ENCODE measurements at regions not wholly inside any gene's neighbourhood (a gene's known extent, or its start where the extent isn't known, plus 50 kb on each side); places are given as distances from the start of the nearest gene placed in this dataset.

DNA sequence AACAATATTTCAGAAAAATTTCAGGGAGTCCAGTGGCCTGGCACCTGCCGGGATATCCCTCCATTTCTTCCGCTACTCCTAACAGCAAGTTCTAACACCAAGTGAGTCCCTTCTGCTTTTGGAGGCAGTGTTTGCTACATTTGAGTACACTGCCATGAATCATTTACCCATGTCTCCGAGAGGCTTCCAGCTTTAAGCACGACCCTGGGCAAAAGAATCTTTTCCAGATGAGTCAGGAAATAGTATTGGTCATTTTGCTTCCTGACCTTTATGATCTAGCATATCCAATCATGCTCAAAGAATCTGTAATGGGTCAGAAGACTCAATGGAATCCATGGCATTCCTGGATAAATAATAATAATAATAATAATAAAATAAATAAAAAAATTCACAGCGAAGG is 60.7 kb upstream of the FMN2 start:
- peaks cover 44% of the 10 kb centered on the region for H3K4me1 ChIP-seq (ENCODE audit: insufficient read depth, low read length)
- no peaks in the 10 kb centered on the region for H4K20me1 ChIP-seq (ENCODE audit: low read length)
- H2AFZ ChIP-seq (ENCODE audit: low read length): no peak overlapping the region
- no peak overlapping the region for H3K4me2 ChIP-seq (ENCODE audit: low read length)
- H3K9me3 ChIP-seq (ENCODE audit: low read length): no peaks in the 10 kb centered on the region
- peak overlapping the region; percentile 64 for H3K27ac ChIP-seq (ENCODE audit: low read length)
- no peaks in the 10 kb centered on the region for H3K9me2 ChIP-seq (replicated peaks; ENCODE audit: low read length)
- TF ChIP-seq EZH2 (IDR thresholded peaks at IDR 0.05; ENCODE audit: low read length, unreplicated experiment): no peak
- peak; percentile 16; the same call in 1 of the 2 replicates for TF ChIP-seq CTCF (conservative IDR thresholded peaks at IDR 0.05; ENCODE audit: low read depth, low read length)
- TF ChIP-seq EZH2phosphoT487 (IDR thresholded peaks at IDR 0.05; ENCODE audit: borderline replicate concordance, low read length): no peak
- intact Hi-C loops (cut with micrococcal nuclease): loop anchor here (1.0 to 2.0 kb wide), 2 partner anchors 60 to 118 kb away; partner anchors contain the start of gene FMN2
- no peaks in the 10 kb centered on the region for H3K36me3 ChIP-seq (ENCODE audit: low read depth, low read length)
- H3K9ac ChIP-seq (ENCODE audit: low read length): no peak overlapping the region
- H3F3A ChIP-seq (ENCODE audit: low read length, unreplicated experiment): no peaks in the 10 kb centered on the region
- BruUV-seq (replicated peaks): no TSS peak
- DNase-seq: peak; percentile 98
- no peaks in the 10 kb centered on the region for H3K27me3 ChIP-seq (ENCODE audit: low read length)
- ATAC-seq: peak; percentile 90
- POLR2A ChIA-PET (ENCODE audit: unreplicated experiment): interaction anchor here (0.6 to 0.7 kb wide), 2 partner anchors 56 to 712 kb away, joined by 3 to 4 read pairs; no protein-coding TSS in a partner anchor
- H3K4me3 ChIP-seq (ENCODE audit: low read length): no peak overlapping the region
- H3K79me2 ChIP-seq (ENCODE audit: low read length): no peaks in the 10 kb centered on the region
- CTCF ChIA-PET: interaction anchor here (0.6 kb wide), 1 partner anchor 58 kb away, joined by 3 read pairs; no protein-coding TSS in a partner anchor

DNA sequence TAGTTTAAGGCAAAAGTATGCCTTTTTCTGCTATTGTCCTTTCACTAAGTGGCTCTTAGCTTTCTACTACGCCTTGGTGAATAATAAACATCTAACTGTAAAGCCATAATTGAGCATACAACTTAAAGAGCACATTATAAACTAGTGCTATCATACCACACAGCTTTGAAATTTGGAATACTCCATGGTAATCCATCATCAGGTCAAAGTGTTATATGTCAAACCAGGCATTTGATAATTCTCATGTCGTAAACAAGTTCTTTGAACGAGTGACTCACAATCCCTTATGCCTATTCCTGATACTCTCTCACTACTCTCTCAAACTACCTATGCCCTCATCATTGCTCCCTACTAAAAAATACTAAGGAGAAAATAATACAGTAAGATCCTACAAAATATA is 60.3 kb upstream of the FMN2 start:
- Histone ChIP-seq H3K4me2 (ENCODE audit: low read length) (peak overlapping the region; percentile 47), H3K4me3 (ENCODE audit: low read length) (no peak overlapping the region), H3K79me2 (ENCODE audit: low read length) (no peaks in the 10 kb centered on the region), H3K27me3 (ENCODE audit: low read length) (no peaks in the 10 kb centered on the region), H3F3A (ENCODE audit: low read length, unreplicated experiment) (no peaks in the 10 kb centered on the region), H3K27ac (ENCODE audit: low read length) (peak overlapping the region; percentile 64), H3K4me1 (ENCODE audit: insufficient read depth, low read length) (peaks cover 44% of the 10 kb centered on the region), H2AFZ (ENCODE audit: low read length) (no peak overlapping the region), H3K36me3 (ENCODE audit: low read depth, low read length) (no peaks in the 10 kb centered on the region), H3K9ac (ENCODE audit: low read length) (no peak overlapping the region), H3K9me3 (ENCODE audit: low read length) (no peaks in the 10 kb centered on the region), H4K20me1 (ENCODE audit: low read length) (no peaks in the 10 kb centered on the region), H3K9me2 (replicated peaks; ENCODE audit: low read length) (no peaks in the 10 kb centered on the region)
- CTCF ChIA-PET: no interaction called here
- TF ChIP-seq EZH2 (IDR thresholded peaks at IDR 0.05; ENCODE audit: low read length, unreplicated experiment) (no peak), CTCF (conservative IDR thresholded peaks at IDR 0.05; ENCODE audit: low read depth, low read length) (no peak), EZH2phosphoT487 (IDR thresholded peaks at IDR 0.05; ENCODE audit: borderline replicate concordance, low read length) (no peak)
- DNase-seq: peak; percentile 75
- intact Hi-C loops (cut with micrococcal nuclease): loop anchor here (1.0 to 2.0 kb wide), 2 partner anchors 59 to 118 kb away; partner anchors contain the start of gene FMN2
- peak; percentile 34 for ATAC-seq
- no TSS peak for BruUV-seq (replicated peaks)
- POLR2A ChIA-PET (ENCODE audit: unreplicated experiment): interaction anchor here (0.7 kb wide), 1 partner anchor 712 kb away, joined by 3 read pairs; no protein-coding TSS in a partner anchor

GRCh38 chr1:240033406-240033805 is 58.3 kb upstream of the FMN2 start:
- no TSS peak for BruUV-seq (replicated peaks)
- H3K4me2 ChIP-seq (ENCODE audit: low read length): no peak overlapping the region
- H3F3A ChIP-seq (ENCODE audit: low read length, unreplicated experiment): no peaks in the 10 kb centered on the region
- DNase-seq: no peak
- H3K27me3 ChIP-seq (ENCODE audit: low read length): no peaks in the 10 kb centered on the region
- no peak for TF ChIP-seq CTCF (conservative IDR thresholded peaks at IDR 0.05; ENCODE audit: low read depth, low read length)
- TF ChIP-seq EZH2 (IDR thresholded peaks at IDR 0.05; ENCODE audit: low read length, unreplicated experiment): no peak
- TF ChIP-seq EZH2phosphoT487 (IDR thresholded peaks at IDR 0.05; ENCODE audit: borderline replicate concordance, low read length): no peak
- no peak overlapping the region for H3K9ac ChIP-seq (ENCODE audit: low read length)
- no peak overlapping the region for H2AFZ ChIP-seq (ENCODE audit: low read length)
- intact Hi-C loops (cut with micrococcal nuclease): no loop called here
- ChIA-PET POLR2A (ENCODE audit: unreplicated experiment) (interaction anchor here (0.7 kb wide), 1 partner anchor 10 kb away, joined by 4 read pairs; no protein-coding TSS in a partner anchor), CTCF (interaction anchor here (0.6 kb wide), 1 partner anchor 28 kb away, joined by 4 read pairs; no protein-coding TSS in a partner anchor)
- no peaks in the 10 kb centered on the region for H3K9me3 ChIP-seq (ENCODE audit: low read length)
- no peaks in the 10 kb centered on the region for H3K9me2 ChIP-seq (replicated peaks; ENCODE audit: low read length)
- ATAC-seq: no peak
- no peak overlapping the region for H3K27ac ChIP-seq (ENCODE audit: low read length)
- H4K20me1 ChIP-seq (ENCODE audit: low read length): no peaks in the 10 kb centered on the region
- H3K79me2 ChIP-seq (ENCODE audit: low read length): no peaks in the 10 kb centered on the region
- H3K4me3 ChIP-seq (ENCODE audit: low read length): no peak overlapping the region
- no peaks in the 10 kb centered on the region for H3K36me3 ChIP-seq (ENCODE audit: low read depth, low read length)
- peaks cover 40% of the 10 kb centered on the region for H3K4me1 ChIP-seq (ENCODE audit: insufficient read depth, low read length)

All from PC-3 (cell line).